Hematopoietic multipotent progenitor cell treated with erythropoietin and hydrocortisone succinate and interleukin-3 and kit ligand, for 4 days (in vitro differentiated cells): ENCODE measurements at regions not wholly inside any gene's neighbourhood (a gene's known extent, or its start where the extent isn't known, plus 50 kb on each side); places are given as distances from the start of the nearest gene placed in this dataset.
A peak's percentile ranks its signal among the peaks of the same experiment; 100 is the strongest.

Experiments
- DNase-seq: peaks from one replicate; pipeline ENCODE4 v3.0.0-alpha.2; 2015

DNA sequence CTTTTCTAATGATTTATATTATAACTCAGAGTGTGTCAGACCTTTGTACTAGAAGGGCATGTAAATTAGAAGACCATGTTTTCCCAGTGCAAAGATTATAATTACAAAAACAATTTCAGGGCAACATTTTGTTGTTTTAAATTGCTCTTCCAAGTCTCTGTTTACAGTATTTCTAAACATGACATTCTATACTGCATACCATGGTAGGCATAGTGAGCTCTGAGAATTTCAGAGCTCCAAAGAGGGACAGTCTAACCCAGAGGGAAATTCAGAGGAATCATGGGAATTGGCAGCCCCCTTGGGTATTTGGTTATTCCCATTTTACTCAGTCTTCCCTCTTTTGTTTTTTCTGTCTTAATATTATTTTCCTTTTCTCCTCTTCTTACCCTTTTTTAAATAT is 361.5 kb upstream of the SEMA6D start:
- DNase-seq, result no peak

GRCh38 chr15:47356297-47356696 is 361.0 kb upstream of the SEMA6D start:
- no peak for DNase-seq

- DNase-seq, result no peak
These were observed 358.4 kb upstream of the SEMA6D start for GRCh38 chr15:47358876-47359275.

GRCh38 chr15:47360305-47360704 is 357.0 kb upstream of the SEMA6D start:
- DNase-seq, result no peak

DNA sequence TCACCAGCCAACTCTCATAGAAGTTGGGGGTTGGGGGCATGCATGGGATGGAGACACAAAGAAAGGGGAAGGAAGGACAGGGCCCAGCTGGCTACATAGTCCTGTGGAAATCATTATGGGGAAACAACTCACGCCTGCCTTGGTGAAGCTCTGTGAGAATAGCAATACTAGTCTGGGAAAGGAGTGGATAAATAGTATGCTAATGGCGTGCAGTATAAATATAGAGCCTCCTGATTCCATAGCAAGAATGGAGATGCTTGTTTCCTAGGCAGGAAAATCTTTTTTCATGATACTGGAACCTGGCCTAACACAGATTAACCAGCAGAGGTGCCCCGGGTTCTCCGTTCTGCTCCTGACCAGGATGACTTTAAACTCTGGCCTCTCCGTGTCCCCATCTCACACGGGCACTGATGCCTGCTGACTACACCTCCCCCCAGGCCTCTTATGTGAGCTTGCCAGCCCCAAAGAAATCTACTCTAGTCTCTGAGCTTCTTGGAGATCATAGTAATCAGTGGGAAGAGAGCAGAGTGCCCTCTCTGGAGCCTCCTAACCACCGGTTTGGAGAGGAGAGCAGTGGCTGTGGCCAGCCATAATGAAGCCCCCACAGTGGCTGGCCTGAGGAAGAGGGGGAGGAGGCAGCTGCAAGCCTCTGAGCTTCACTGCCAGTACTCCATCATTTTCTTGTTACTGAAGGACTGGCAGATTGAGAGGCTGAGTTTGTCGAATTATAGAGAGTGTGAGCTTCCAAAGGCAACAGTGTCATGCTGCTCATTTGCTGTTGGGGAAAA is 355.0 kb upstream of the SEMA6D start:
- peak; percentile 36 for DNase-seq

DNA sequence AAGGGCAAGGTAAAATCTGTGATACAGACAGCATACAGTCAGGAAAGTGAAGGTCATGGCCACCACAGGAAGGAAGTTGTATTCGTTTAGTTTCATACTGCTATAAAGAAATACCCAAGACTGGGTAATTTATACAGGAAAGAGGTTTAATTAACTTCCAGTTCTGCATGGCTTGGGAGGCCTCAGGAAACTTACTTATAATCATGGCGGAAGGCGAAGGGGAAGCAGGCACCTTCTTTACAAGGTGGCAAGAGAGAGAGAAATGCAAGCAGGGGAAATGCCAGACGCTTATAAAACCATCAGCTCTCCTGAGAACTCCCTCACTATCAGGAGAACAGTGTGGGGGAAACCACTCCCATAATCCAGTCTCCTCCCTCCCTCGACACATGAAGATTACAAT is 353.7 kb upstream of the SEMA6D start:
- no peak for DNase-seq

GRCh38 chr15:47364230-47365141 is 352.8 kb upstream of the SEMA6D start:
- DNase-seq, result peak; percentile 56

- DNase-seq, result no peak
These were observed 350.4 kb upstream of the SEMA6D start for GRCh38 chr15:47366884-47367283.

DNA sequence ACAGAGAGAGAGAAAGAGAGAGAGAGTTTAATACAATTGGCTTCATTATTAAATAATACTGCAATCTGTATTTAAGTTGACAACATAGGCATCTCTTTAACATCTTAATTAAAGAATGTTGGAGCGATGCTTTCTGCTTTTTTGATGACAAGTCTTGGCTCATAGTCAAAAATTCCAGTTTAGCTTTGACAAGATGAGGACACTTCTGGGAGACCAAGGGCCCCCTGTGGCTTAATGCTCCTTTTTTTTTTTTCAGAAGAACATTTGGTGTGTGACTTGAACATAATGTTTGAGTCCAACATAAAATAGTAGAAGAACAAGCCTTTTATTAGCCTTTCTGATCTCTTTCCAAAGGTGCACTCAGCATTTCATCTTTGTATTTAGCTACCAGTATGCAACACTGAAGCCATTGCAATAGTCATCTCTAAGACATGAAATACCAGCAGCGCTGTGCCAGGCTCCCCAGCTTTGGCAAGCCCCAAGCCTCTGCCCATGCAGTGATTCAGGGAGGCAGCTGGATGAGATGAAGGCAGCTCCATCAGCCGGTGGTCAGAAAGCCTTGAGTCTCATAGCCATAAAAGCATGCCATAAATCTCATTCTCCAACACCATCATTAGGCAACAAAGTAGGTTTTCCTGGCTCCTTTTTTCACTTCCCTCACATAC is 349.4 kb upstream of the SEMA6D start:
- DNase-seq, result no peak

DNA sequence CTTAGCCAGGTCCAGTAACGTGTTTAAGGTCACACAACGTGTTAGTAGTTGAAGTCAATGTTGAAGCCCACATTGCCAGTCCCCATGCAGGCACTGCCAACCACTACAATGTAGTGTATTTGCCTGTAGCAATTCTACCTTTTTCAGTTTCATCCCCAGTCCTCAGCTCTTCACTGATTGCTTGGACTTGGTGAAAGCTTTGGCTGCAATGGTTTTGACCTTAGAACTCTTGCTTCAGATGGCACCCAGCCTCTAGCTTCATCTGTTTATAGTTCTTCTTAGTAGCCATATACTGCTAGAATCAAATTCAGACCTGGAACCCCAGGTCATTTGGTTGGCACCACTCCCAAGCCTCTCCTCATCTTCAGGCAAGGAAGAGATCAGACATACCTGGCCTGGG is 345.4 kb upstream of the SEMA6D start:
- no peak for DNase-seq

GRCh38 chr15:47374222-47374621 is 343.1 kb upstream of the SEMA6D start:
- DNase-seq, result peak; percentile 4

- peak; percentile 43 for DNase-seq
These were observed 341.1 kb upstream of the SEMA6D start for GRCh38 chr15:47376190-47376589.

DNA sequence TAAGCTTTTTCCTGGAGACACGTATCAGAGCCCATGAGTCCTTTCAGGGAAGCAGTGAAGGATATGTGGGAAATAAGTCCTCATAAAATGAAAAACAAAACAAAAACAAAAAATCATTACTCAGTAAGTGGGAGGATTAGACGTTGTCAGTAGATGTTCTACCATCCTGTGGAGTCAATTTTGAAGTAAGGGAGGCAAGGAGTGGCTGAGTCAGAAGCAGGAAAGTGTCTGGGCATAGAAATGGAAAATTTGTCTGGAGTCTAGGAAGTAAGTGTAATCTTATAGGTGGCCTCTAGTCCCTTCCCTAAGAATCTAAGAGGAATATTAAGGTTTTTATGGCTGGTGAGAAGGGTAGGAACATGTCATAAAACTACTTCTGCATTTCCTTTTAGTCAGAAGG is 339.8 kb upstream of the SEMA6D start:
- DNase-seq, result no peak

GRCh38 chr15:47378527-47378926 is 338.8 kb upstream of the SEMA6D start:
- no peak for DNase-seq

GRCh38 chr15:47383102-47383501 is 334.2 kb upstream of the SEMA6D start:
- DNase-seq, result no peak

- no peak for DNase-seq
These were observed 333.5 kb upstream of the SEMA6D start for GRCh38 chr15:47383801-47384200.

- no peak for DNase-seq
These were observed 333.0 kb upstream of the SEMA6D start for GRCh38 chr15:47384341-47384740.

DNA sequence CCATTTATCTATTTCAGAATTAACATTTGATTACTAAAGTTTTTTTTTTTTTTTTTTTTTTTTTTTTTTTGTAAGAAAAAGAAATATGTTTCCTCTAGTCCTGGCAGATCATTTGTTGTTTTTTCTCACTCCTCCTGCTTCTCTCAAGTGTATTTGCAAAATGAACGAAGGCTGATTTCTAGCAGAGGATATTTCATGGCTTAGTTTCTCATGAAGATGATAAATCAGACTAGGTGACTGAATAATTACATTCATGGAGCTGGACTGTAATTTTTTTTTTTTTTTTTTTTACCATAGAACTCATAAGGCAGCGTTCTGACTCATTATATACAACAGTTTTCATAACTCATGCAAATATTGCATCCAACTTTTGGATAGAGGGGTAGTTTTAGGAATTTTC is 332.5 kb upstream of the SEMA6D start:
- DNase-seq, result no peak

GRCh38 chr15:47386459-47386858 is 330.8 kb upstream of the SEMA6D start:
- DNase-seq, result no peak

- no peak for DNase-seq
These were observed 329.0 kb upstream of the SEMA6D start for GRCh38 chr15:47388299-47388698.

DNA sequence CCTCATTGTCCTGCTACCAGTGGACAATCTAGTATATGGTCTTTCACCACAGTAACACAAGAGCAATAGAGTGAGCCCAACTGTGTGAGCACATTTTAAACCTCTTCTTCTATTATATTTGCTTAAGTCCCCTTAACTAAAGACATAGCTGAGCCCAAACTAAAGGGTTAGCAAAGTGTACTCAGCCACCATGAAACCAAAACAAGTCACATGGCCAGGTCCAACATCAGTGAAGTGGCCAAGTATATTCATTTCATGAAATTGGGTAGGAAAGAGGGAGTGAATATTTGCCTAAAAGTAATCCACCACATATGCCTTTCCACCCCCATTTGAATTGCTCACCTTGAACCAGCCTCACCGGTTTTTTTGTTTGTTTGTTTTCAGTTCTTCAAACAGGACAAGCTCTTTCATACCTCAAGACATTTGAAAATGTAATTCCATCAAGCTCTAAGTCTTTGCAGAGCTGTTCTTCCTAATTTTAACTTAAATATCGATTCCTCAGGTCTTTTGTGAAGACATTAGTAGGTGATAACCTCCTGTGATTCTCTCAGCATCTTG is 327.0 kb upstream of the SEMA6D start:
- DNase-seq, result no peak

- DNase-seq, result no peak
These were observed 323.0 kb upstream of the SEMA6D start for GRCh38 chr15:47394286-47394809.

GRCh38 chr15:47395076-47395475 is 322.2 kb upstream of the SEMA6D start:
- peak; percentile 4 for DNase-seq
